Left colon (tissue), 2 donors: ENCODE measurements at regions not wholly inside any gene's neighbourhood (a gene's known extent, or its start where the extent isn't known, plus 50 kb on each side); places are given as distances from the start of the nearest gene placed in this dataset.
"Not testable (repeated sequence)": the region's sequence is repeated elsewhere in the genome, so short reads cannot be mapped to it uniquely, and the experiment has no call there.

Experiments used
- ATAC-seq: fragments of 200-7000 bp; cut with Tn5 transposase; one replicate; pipeline ENCODE4 v1.9.1; 2020; ENCODE audit warnings: mild to moderate bottlenecking, moderate library complexity
- DNase-seq, 2 donors: peaks; one replicate each; pipeline ENCODE4 v3.0.0-alpha.2; 2020
- intact Hi-C, 2 donors: fragments of 100-400 bp; cut with DNase I in 1 of 2; cut with micrococcal nuclease in 1 of 2; formaldehyde crosslinking; loops; one replicate each; pipeline versions ENCODE4 v1.11.2 to v1.14.0; 2022; cut with DNase I, micrococcal nuclease
- donor health status: DM: no; HTN: no; CAD: no.
- donor health status: DM: yes; HTN: yes; CAD: no.

DNA sequence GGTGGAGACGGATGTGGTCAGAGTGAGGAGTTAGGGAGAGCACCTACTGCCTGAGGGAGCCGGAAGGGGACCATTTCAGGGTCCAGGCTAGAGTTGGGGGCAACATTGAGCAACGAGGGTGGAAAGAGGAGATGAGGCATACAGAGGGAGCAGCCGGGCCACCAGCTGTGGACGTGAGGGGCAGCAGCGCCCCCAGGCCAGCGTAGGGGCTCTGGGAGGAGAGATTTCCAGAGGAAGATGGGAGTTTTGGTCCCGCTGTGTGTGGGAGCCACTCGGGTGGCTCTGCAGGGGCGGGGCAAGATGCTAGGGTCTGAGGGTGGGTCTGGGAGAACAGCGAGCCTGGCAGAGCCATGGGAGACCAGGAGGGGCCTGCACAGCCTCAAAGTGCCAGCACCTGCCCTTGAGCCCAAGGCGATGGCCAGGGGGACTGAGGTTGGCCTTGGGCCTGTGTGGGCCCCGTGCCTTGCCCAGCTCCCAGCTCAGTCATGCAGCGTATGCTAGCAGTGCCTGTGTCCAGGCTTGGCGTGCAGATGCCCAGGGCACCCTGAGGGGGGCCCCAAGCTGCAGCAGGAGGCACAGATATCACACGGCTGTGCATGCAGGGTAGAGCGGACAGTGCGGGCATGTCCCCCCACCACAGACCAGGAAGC, 80.5 kb upstream of the PPP1R26 start:
- intact Hi-C loops, result no loop called here
- no peak for ATAC-seq

GRCh38 chr9:135400496-135400895, 79.1 kb upstream of the PPP1R26 start:
- intact Hi-C loops, result no loop called here
- DNase-seq (no peak), ATAC-seq (no peak)

More for the DNA sequence above, 80.5 kb upstream of the PPP1R26 start:
- no peak for DNase-seq

- no peak for DNase-seq
- no peak for ATAC-seq
- intact Hi-C loops, result no loop called here
Measured at GRCh38 chr9:135401218-135401617, 78.4 kb upstream of the PPP1R26 start.

- intact Hi-C loops, result no loop called here
- ATAC-seq (no peak), DNase-seq (no peak)
Measured at GRCh38 chr9:135402048-135402738, 77.4 kb upstream of the PPP1R26 start.

- ATAC-seq (no peak), DNase-seq (no peak)
- intact Hi-C loops, result no loop called here
Measured at GRCh38 chr9:135402739-135403695, 76.6 kb upstream of the PPP1R26 start.

- intact Hi-C loops, result no loop called here
- no peak for ATAC-seq
- DNase-seq, result no peak
Measured at GRCh38 chr9:135403733-135404450, 75.7 kb upstream of the PPP1R26 start.

- DNase-seq (no peak), ATAC-seq (no peak)
- intact Hi-C loops, result no loop called here
Measured at GRCh38 chr9:135404451-135405144, 75.0 kb upstream of the PPP1R26 start.

DNA sequence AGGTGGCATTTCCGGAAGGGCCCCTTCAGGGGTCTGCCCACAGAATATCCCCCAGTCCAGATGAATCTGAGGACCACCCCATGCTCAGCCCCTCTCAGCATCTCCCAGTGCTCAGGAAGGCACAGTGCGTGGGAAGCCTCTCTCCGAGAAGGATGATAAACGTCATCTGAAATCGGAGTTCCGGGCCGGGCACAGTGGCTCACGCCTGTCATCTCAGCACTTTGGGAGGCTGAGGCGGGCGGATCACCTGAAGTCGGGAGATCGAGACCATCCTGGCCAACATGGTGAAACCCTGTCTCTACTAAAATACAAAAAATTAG, 74.5 kb upstream of the PPP1R26 start:
- intact Hi-C loops, DNase-seq, ATAC-seq: not testable (repeated sequence)

- ATAC-seq (no peak), DNase-seq (peak in 1 of 2 donors; percentile 10)
- intact Hi-C loops, result no loop called here
Measured at GRCh38 chr9:135408476-135409254, 70.9 kb upstream of the PPP1R26 start.

- DNase-seq, result no peak
- no peak for ATAC-seq
- intact Hi-C loops, result loop anchor here (5.0 kb wide), 2 partner anchors 322 to 327 kb away; partner anchors contain the start of gene OLFM1 (in 1 of the 2)
Measured at GRCh38 chr9:135409286-135410200, 70.0 kb upstream of the PPP1R26 start.

- ATAC-seq (no peak), DNase-seq (peak in 1 of 2 donors; percentile 8)
- intact Hi-C loops, result loop anchor here (5.0 kb wide), 2 partner anchors 323 to 328 kb away; partner anchors contain the start of gene OLFM1 (in 1 of the 2)
Measured at GRCh38 chr9:135410421-135410820, 69.2 kb upstream of the PPP1R26 start.

DNA sequence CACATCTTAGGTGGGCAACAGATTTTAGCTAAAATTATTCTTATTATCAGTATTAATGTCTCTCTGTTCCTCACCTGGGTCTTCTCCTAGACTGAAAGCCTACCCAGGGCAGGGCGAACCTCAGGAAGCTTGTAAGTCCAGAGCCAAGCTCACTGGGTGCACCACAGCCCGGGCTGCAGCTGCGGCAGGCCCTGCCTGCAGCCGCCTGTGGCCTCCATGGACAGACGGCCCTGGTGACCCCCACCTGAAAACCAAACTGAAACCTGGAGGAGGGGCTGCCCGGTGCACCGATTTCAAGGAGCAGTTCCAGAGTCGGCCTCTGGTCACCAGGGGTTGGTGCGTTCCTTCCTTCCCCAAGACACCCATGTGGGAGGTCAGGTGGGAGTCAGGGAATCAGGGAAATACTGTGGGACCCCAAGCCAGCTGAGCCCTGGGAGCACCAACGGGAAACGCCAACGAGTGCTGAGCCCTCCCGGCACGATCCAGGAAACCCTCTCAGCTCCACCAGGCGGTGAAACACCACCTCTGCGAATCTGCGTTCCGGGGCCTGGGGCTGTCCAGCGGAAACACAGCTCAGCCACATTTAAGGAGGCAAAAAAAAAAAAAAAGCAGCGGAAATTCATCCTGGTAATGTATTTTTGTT, 68.6 kb upstream of the PPP1R26 start:
- intact Hi-C loops, result loop anchor here (5.0 kb wide), 2 partner anchors 324 to 329 kb away; partner anchors contain the start of gene OLFM1 (in 1 of the 2)
- peak in 1 of 2 donors; percentile 12 for DNase-seq
- ATAC-seq, result no peak

GRCh38 chr9:135411605-135412004, 68.0 kb upstream of the PPP1R26 start:
- intact Hi-C loops, result loop anchor here (5.0 kb wide), 2 partner anchors 324 to 329 kb away; partner anchors contain the start of gene OLFM1 (in 1 of the 2)
- not testable (repeated sequence) for DNase-seq, ATAC-seq

GRCh38 chr9:135412315-135413085, 67.1 kb upstream of the PPP1R26 start:
- intact Hi-C loops, result loop anchor here (5.0 kb wide), 2 partner anchors 325 to 330 kb away; partner anchors contain the start of gene OLFM1 (in 1 of the 2)
- peak; percentile 95 for ATAC-seq
- peak; percentile 24 to 70 for DNase-seq

DNA sequence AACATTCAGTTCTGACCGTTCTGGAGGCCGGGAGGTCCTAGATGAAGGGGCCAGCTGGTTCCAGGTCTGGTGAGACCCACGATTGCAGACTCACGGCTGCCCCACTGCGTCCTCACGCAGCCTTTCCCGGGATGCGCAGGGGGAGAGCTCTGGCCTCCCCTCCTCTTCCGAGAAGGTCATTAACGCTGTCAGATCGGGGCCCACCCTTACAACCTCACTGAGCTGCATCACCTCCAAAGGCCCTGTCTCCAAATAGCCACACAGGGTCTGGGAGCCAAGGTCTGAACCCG, 66.6 kb upstream of the PPP1R26 start:
- DNase-seq, result peak in 1 of 2 donors; percentile 15
- intact Hi-C loops, result loop anchor here (5.0 kb wide), 2 partner anchors 326 to 331 kb away; partner anchors contain the start of gene OLFM1 (in 1 of the 2)
- no peak for ATAC-seq
